ENCODE measurements at regions not wholly inside any gene's neighbourhood (a gene's known extent, or its start where the extent isn't known, plus 50 kb on each side); places are given as distances from the start of the nearest gene placed in this dataset.
"Not testable (repeated sequence)": the region's sequence is repeated elsewhere in the genome, so short reads cannot be mapped to it uniquely, and the experiment has no call there.

DNA sequence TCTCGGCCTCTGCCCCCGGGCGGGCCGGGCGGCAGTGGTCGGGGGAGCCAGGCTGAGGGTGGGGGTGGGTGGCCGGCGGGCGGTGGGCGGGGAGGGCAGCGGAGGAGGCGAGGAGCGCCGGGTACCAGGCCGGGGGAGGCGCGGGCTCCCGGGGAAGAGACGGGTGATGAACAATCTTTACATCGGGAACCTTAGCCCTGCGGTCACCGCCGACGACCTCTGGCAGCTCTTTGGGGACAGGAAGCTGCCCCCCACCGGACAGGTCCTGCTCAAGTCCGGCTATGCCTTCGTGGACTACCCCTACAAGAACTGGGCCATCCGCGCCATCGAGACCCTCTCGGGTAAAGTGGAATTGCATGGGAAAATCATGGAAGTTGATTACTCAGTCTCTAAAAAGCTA lies 112.5 kb downstream of the NBPF12 start:
- TF ChIP-seq, protein P1, sequence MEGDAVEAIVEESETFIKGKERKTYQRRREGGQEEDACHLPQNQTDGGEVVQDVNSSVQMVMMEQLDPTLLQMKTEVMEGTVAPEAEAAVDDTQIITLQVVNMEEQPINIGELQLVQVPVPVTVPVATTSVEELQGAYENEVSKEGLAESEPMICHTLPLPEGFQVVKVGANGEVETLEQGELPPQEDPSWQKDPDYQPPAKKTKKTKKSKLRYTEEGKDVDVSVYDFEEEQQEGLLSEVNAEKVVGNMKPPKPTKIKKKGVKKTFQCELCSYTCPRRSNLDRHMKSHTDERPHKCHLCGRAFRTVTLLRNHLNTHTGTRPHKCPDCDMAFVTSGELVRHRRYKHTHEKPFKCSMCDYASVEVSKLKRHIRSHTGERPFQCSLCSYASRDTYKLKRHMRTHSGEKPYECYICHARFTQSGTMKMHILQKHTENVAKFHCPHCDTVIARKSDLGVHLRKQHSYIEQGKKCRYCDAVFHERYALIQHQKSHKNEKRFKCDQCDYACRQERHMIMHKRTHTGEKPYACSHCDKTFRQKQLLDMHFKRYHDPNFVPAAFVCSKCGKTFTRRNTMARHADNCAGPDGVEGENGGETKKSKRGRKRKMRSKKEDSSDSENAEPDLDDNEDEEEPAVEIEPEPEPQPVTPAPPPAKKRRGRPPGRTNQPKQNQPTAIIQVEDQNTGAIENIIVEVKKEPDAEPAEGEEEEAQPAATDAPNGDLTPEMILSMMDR (IDR thresholded peaks at IDR 0.05): no peak
- no peaks in the 10 kb centered on the region for H3K36me3 Mint-ChIP-seq (ENCODE audit: unreplicated experiment)
- H3K9me3 Mint-ChIP-seq (ENCODE audit: unreplicated experiment): no peaks in the 10 kb centered on the region
- no peak overlapping the region for H3K27ac Mint-ChIP-seq (ENCODE audit: unreplicated experiment)
- no peaks in the 10 kb centered on the region for H3K4me1 Mint-ChIP-seq (ENCODE audit: unreplicated experiment)
- H3K27me3 Mint-ChIP-seq (ENCODE audit: unreplicated experiment): peaks cover 12% of the 10 kb centered on the region
- H3K4me3 Mint-ChIP-seq (ENCODE audit: unreplicated experiment): no peak overlapping the region
- no peak for DNase-seq (ENCODE audit: extremely low spot score, unreplicated experiment)

DNA sequence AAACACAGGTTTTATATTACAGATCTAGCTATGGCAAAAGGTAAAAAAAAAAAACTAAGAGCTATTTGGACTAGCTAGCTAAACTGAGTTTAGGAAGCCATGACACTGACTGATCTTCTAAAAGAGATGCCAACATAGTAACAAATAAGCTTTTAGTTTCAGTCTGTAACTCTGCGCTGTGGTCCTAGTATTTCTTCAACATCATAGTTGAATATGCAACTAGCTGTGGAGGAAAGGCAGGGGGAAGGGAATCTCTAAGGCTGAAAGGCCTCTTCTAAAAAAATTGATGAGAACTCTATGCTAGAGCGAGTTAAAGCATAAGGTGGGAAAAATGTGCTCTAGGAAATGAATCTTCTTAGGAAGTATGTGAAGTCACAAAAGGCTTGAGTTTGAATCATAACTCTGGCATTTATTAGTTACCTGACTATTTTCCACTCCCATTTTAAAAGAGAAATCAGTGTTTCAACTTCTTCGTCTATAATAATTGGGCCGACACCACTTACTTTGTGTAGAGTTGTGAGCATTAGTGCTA lies 108.8 kb downstream of the NBPF12 start:
- not testable (repeated sequence) for H3K27ac Mint-ChIP-seq (ENCODE audit: unreplicated experiment); H3K4me3 Mint-ChIP-seq (ENCODE audit: unreplicated experiment); H3K36me3 Mint-ChIP-seq (ENCODE audit: unreplicated experiment); DNase-seq (ENCODE audit: extremely low spot score, unreplicated experiment); H3K9me3 Mint-ChIP-seq (ENCODE audit: unreplicated experiment); H3K4me1 Mint-ChIP-seq (ENCODE audit: unreplicated experiment)
- H3K27me3 Mint-ChIP-seq (ENCODE audit: unreplicated experiment): peaks cover 11% of the 10 kb centered on the region

DNA sequence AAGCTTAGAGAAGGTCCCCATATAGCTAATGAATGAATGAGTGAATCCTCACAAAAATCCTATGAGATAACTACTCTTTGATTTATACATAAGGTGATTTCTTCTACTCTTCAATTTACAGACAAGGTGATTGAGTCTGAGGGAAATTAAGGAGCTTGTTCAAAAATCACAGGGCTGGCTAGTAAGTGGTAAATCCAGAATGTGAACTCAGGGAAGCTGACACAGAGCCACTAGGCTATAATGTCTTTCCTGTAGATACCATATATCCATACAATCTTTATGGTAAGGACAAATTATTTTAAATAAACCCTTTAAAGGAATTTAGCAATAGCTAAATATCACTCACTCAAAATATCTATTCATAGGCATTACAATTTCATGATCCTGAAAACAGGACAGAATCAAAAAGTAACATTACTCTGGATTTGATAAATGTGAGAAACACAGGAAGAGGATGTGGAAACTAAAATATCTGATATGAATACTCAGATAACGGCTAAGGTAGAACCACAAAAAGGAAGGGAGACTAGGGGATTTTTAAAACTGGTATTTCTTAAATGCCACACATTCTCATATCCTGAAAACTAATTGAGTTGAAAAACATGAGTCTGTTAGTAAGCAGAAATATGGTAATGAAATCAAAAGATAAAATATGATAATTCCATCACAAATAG lies 108.2 kb downstream of the NBPF12 start:
- TF ChIP-seq, protein P1 (IDR thresholded peaks at IDR 0.05): no peak
- H3K4me3 Mint-ChIP-seq (ENCODE audit: unreplicated experiment): no peak overlapping the region
- H3K9me3 Mint-ChIP-seq (ENCODE audit: unreplicated experiment): no peaks in the 10 kb centered on the region
- no peaks in the 10 kb centered on the region for H3K36me3 Mint-ChIP-seq (ENCODE audit: unreplicated experiment)
- no peaks in the 10 kb centered on the region for H3K4me1 Mint-ChIP-seq (ENCODE audit: unreplicated experiment)
- peaks cover 11% of the 10 kb centered on the region for H3K27me3 Mint-ChIP-seq (ENCODE audit: unreplicated experiment)
- no peak overlapping the region for H3K27ac Mint-ChIP-seq (ENCODE audit: unreplicated experiment)
- no peak for DNase-seq (ENCODE audit: extremely low spot score, unreplicated experiment)
